Stimulated activated memory B cell treated with anti-CD40 and anti-IgM and Interleukin-4, amounts not matched to agents 10 μg/mL and 1 μg/mL and 100 μg/mL, for 72 hours (primary cell): ENCODE measurements at regions not wholly inside any gene's neighbourhood (a gene's known extent, or its start where the extent isn't known, plus 50 kb on each side); places are given as distances from the start of the nearest gene placed in this dataset.
"Not testable (repeated sequence)": the region's sequence is repeated elsewhere in the genome, so short reads cannot be mapped to it uniquely, and the experiment has no call there.

Experiments used
- ATAC-seq: fragments of 150-1000 bp; cut with Tn5 transposase; 2 replicates; pipeline ENCODE4 v1.10.0; 2021
- H3K27ac Mint-ChIP-seq: one replicate; pipeline ENCODE4 v1.8.0; 2022; ENCODE audit warnings: mild to moderate bottlenecking, mixed read lengths
- H3K27me3 Mint-ChIP-seq: one replicate; pipeline ENCODE4 v1.8.0; 2022; ENCODE audit warnings: mixed read lengths
- H3K36me3 Mint-ChIP-seq: one replicate; pipeline ENCODE4 v1.8.0; 2022; ENCODE audit warnings: mixed read lengths
- H3K4me1 Mint-ChIP-seq: one replicate; pipeline ENCODE4 v1.8.0; 2022; ENCODE audit warnings: mixed read lengths
- H3K4me3 Mint-ChIP-seq: one replicate; pipeline ENCODE4 v1.8.0; 2022; ENCODE audit warnings: mild to moderate bottlenecking, moderate library complexity, mixed read lengths
- H3K9me3 Mint-ChIP-seq: one replicate; pipeline ENCODE4 v1.8.0; 2022; ENCODE audit warnings: mixed read lengths

DNA sequence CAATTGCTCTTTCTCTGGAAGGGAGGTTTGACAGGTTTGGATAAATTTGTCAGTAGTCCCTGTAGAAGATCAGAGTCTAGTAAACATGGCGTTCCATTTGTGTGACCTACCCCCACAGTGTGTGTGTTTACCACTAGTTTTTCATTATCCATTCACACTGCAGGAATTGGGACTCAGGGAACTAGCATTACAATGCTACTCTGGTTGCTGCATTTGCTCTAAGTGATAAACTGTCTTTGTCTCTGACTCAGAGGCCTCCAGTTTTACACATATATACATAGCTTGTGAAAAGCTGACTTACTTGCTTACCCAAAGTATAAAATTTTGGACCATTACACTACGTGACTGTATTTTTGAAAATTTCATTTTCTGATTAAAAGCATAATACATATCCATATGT, 1604.0 kb downstream of the REEP3 start:
- peaks cover 3% of the 10 kb centered on the region for H3K9me3 Mint-ChIP-seq
- H3K36me3 Mint-ChIP-seq = no peaks in the 10 kb centered on the region
- no peaks in the 10 kb centered on the region for H3K27me3 Mint-ChIP-seq
- H3K4me1 Mint-ChIP-seq = no peaks in the 10 kb centered on the region
- ATAC-seq = no peak
- no peak overlapping the region for H3K4me3 Mint-ChIP-seq
- H3K27ac Mint-ChIP-seq = no peak overlapping the region

DNA sequence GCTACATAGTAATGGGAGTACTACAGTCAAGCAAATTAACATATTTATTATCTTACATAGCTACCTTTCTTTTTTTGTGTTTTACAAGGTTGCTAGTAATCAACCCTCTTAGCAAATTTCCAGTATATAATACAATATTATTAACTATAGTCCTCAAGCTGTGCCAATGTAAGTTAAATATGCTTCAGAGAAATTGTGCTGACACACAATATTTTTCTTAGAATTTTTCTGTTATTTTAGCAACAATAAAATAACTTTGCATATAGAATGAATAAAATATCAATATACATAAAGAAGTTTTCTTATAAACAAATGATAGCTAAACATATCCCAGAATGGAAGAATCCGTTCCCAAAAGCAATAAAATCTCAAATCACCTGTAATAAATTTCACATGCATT, 1605.1 kb downstream of the REEP3 start:
- no peaks in the 10 kb centered on the region for H3K4me1 Mint-ChIP-seq
- no peak for ATAC-seq
- no peaks in the 10 kb centered on the region for H3K36me3 Mint-ChIP-seq
- H3K27me3 Mint-ChIP-seq = no peaks in the 10 kb centered on the region
- H3K27ac Mint-ChIP-seq = no peak overlapping the region
- peaks cover 3% of the 10 kb centered on the region for H3K9me3 Mint-ChIP-seq
- H3K4me3 Mint-ChIP-seq = no peak overlapping the region

DNA sequence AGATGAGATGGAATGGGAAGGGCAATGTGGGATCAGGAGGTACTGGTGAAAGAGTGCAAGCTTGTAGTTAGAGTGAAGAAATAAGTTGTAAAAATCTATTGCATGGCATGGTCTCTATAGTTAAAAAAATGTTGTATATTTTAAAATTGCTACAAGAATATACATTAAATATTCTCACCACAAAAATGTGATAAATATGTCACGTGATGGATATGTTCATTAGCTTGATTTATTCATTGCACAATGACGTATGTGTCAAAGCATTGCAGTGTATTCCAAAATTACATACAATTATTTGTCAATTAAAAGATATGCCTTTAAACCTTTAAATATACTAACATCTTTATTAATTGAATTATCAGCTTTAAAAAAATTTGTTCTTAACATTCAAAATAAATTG, 1607.1 kb downstream of the REEP3 start:
- no peak for ATAC-seq
- Mint-ChIP-seq H3K27ac (no peak overlapping the region), H3K36me3 (no peaks in the 10 kb centered on the region), H3K27me3 (no peaks in the 10 kb centered on the region), H3K9me3 (peaks cover 3% of the 10 kb centered on the region), H3K4me3 (no peak overlapping the region), H3K4me1 (no peaks in the 10 kb centered on the region)

DNA sequence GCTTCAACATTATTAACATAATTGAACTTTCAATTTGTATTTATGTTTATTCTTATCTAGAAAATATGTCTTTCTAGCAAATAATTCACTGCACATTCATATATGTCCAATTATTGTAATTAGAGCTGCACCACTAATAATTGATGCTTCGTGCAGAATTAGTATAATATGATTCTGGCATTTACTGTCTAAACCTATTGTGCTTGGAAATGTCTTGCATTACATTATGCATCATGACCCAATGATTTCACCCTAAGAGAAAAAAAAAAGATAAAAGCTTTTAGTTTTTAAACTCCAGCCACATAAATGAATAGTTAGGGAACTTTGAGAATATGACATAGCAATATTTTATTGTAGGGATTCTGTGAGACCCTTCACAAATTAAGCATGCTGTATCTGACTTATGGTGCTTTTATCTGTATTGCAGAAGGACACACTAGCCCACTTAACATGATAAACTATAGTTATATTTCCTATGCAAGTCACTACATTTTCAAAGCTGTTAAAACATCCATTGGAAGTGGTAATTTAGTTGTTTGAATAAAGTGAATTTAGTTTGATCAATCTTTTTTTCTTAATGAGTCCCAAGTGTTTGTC, 1609.1 kb downstream of the REEP3 start:
- H3K9me3 Mint-ChIP-seq = peaks cover 3% of the 10 kb centered on the region
- H3K36me3 Mint-ChIP-seq = no peaks in the 10 kb centered on the region
- no peaks in the 10 kb centered on the region for H3K27me3 Mint-ChIP-seq
- H3K27ac Mint-ChIP-seq = no peak overlapping the region
- ATAC-seq = no peak
- no peaks in the 10 kb centered on the region for H3K4me1 Mint-ChIP-seq
- H3K4me3 Mint-ChIP-seq = no peak overlapping the region

DNA sequence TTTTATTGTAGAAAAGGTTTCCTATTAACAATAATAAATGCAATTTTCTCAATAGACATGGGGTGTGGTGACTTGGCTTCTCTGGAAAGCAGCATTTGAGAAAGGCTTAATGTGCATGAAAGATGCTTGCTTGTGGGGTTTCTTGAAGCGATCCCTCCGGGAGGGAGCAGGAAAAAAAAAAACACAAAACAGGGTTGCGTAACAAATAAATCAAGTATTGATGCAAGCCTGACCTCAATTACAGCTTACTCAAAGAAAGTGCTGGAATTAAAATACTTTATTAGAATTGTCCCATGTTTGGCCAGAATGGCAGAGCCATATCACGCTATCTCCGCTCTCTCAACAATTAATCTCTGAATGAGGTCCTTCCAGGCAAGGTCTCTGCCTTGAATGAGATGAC, 1612.5 kb downstream of the REEP3 start:
- Mint-ChIP-seq H3K36me3 (no peaks in the 10 kb centered on the region), H3K27me3 (no peaks in the 10 kb centered on the region), H3K4me3 (no peak overlapping the region), H3K9me3 (no peaks in the 10 kb centered on the region), H3K4me1 (no peaks in the 10 kb centered on the region), H3K27ac (no peak overlapping the region)
- ATAC-seq = no peak

DNA sequence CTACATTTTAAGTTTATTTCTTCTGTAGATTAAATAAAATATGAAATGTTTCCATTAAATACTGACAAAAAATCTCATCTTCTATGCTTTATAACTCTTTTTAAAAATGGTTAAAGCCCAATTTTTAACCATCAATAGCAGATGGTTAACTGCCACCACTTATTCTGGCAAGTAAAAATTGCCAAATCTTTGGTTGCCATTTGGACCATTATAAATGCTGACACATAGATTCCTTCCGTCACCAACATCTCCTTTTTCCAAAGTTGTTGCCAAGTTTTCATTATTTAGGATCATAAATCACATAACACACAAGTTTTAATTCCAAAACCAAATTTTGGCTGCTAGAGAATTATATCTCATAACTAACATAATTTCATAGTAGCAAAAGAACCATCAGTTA, 1614.3 kb downstream of the REEP3 start:
- no peaks in the 10 kb centered on the region for H3K4me1 Mint-ChIP-seq
- H3K36me3 Mint-ChIP-seq = no peaks in the 10 kb centered on the region
- H3K9me3 Mint-ChIP-seq = no peaks in the 10 kb centered on the region
- H3K27me3 Mint-ChIP-seq = no peaks in the 10 kb centered on the region
- no peak for ATAC-seq
- H3K4me3 Mint-ChIP-seq = no peak overlapping the region
- H3K27ac Mint-ChIP-seq = no peak overlapping the region

DNA sequence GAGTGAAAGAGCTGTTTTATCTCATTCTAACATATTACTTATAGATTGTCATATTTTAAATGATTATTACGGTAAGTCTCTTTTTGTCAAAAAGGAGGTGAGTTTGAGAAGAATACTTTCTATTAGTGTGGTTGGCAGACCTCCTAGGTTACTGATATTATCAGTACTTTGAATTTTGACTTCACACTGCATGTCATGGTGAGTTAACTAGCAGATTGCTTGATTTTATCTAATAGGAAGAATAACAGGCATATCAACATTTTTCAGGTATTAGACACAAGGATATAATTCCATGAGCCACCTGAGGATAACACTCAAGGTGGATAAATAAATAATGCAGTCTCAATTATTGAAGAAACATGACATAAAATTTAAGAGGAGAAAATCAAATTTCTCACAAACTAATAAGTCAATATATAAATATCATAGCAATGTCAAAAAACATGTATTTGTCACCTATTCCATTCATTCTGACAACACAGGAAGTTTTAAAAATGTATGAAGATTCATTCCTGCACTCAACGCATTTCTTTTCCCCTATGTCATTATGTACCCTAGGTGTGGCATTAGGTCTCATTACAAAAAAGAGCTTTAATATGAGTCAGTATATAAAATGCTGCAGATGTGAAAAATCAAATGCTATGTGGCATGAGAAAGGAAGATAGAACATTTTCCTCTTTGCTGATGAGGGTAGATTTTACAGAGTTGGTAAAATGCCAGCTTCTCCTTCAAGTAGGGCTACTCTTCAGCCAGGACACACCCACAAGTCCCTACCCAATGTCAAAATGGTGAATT, 1621.6 kb downstream of the REEP3 start:
- H3K4me3 Mint-ChIP-seq = no peak overlapping the region
- no peak overlapping the region for H3K27ac Mint-ChIP-seq
- no peaks in the 10 kb centered on the region for H3K9me3 Mint-ChIP-seq
- H3K27me3 Mint-ChIP-seq = no peaks in the 10 kb centered on the region
- no peak for ATAC-seq
- H3K36me3 Mint-ChIP-seq = no peaks in the 10 kb centered on the region
- H3K4me1 Mint-ChIP-seq = no peaks in the 10 kb centered on the region

DNA sequence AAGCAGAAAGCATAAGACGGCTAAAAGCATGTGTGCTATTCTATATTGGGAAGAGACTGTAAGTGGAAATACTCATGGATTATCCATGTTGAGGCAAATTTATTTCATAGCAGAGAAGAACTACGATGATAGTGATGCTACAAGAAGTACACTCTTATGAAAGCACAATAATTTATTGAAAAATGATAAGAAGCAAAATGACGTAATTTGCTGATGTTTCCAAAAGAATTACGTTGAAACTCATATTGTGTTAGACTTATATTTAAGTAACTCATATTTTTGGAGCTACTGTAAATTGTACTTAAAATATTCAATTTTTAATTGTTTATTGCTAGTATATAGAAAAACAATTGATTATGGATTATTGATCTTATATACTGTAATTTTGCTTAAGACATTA, 1622.5 kb downstream of the REEP3 start:
- Mint-ChIP-seq H3K27ac (no peak overlapping the region), H3K36me3 (no peaks in the 10 kb centered on the region), H3K4me1 (no peaks in the 10 kb centered on the region), H3K27me3 (no peaks in the 10 kb centered on the region), H3K4me3 (no peak overlapping the region), H3K9me3 (no peaks in the 10 kb centered on the region)
- no peak for ATAC-seq

DNA sequence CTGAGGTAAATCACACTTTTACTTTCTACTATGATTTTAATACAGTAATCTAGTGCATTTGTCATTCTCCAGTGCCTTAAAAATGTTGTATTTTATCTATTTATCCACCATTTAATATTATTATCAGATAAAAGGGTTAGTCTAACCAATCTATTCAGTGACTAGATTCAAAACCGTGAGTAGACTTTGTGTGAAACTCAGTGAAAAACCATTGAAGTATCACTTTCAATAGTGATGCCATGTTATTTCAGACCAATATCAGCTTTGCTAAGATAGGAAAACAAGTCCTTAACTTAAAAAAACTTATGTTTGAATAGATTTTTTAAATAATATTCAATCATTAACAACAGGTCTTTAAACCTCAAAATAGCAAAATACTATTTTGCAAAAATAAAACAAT, 1628.7 kb downstream of the REEP3 start:
- no peaks in the 10 kb centered on the region for H3K4me1 Mint-ChIP-seq
- H3K9me3 Mint-ChIP-seq = peaks cover 3% of the 10 kb centered on the region
- H3K27ac Mint-ChIP-seq = no peak overlapping the region
- H3K4me3 Mint-ChIP-seq = no peak overlapping the region
- no peaks in the 10 kb centered on the region for H3K36me3 Mint-ChIP-seq
- no peaks in the 10 kb centered on the region for H3K27me3 Mint-ChIP-seq
- no peak for ATAC-seq

DNA sequence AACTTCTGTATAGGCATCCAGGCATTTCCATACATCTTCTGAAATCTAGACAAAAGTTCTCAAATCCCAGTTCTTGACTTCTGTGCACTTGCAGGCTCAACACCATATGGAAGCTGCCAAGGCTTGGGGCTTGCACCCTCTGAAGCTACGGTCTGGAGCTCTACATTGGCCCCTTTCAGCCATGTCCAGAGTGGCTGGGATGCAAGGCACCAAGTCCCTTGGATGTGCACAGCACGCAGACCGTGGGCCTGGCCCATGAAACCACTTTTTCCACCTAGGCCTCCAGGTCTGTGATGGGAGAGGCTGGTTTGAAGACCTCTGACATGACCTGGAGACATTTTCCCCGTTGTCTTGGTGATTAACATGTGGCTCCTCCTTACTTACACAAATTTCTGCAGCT, 1645.1 kb downstream of the REEP3 start:
- ATAC-seq = no peak
- Mint-ChIP-seq H3K27me3 (no peaks in the 10 kb centered on the region), H3K4me3 (no peak overlapping the region), H3K9me3 (peaks cover 3% of the 10 kb centered on the region), H3K27ac (no peak overlapping the region), H3K36me3 (no peaks in the 10 kb centered on the region), H3K4me1 (no peaks in the 10 kb centered on the region)

DNA sequence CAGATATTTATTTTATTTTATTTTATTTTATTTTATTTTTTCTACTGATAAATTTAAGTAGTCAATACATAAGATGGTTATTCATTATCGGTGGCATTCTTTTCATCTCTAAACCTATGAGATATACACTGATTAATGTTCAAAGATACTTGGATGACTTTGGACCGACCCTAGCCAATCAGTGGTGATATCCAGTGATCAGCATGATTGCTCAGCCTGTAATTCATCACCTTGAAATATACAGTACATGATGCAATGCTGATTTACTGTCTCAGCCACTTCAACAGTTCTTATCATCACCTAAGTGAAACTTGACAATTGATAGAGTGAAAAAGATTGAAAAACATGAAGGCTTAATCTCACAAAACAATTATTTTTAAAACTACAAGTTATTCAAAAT, 1651.0 kb downstream of the REEP3 start:
- no peak overlapping the region for H3K4me3 Mint-ChIP-seq
- no peak for ATAC-seq
- H3K36me3 Mint-ChIP-seq = no peaks in the 10 kb centered on the region
- H3K27me3 Mint-ChIP-seq = no peaks in the 10 kb centered on the region
- H3K9me3 Mint-ChIP-seq = peaks cover 7% of the 10 kb centered on the region
- H3K4me1 Mint-ChIP-seq = no peaks in the 10 kb centered on the region
- H3K27ac Mint-ChIP-seq = no peak overlapping the region

DNA sequence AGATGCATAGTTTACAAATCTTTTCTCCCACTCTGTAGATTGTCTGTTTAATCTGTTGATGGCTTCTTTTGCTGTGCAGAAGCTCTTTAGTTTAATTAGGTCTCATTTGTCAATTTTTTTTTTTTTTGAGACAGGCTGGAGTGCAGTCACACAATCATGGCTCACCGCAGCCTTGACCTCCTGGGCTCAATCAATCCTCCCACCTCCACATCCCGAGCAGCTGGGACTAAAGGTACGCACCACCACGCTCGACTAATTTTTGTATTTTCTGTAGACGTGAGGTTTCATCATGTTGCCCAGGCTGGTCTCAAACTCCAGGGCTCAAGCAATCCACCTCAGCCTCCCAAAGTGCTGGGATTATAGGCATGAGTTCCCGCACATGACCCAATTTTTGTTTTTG, 1655.8 kb downstream of the REEP3 start:
- H3K36me3 Mint-ChIP-seq = no peaks in the 10 kb centered on the region
- H3K4me3 Mint-ChIP-seq = no peak overlapping the region
- H3K9me3 Mint-ChIP-seq = peaks cover 15% of the 10 kb centered on the region
- H3K27ac Mint-ChIP-seq = no peak overlapping the region
- no peaks in the 10 kb centered on the region for H3K27me3 Mint-ChIP-seq
- H3K4me1 Mint-ChIP-seq = no peaks in the 10 kb centered on the region
- ATAC-seq = no peak

DNA sequence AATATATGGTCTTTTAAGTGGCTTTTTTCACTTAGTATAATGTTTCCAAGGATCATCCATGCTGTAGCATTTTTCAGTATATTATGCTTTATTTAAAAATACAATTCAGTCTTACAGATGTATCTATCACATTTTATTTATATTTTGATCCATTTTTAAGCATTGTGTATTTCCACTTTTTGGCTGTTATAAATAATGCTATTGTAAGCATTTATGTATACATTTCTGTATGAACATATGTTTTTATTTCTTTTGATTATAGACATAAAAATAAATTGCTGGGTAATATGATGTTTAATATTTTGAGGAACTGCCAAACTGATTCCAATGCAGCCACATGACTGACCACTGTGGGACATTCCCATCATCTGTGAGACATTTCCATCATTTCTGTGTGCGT, 1662.0 kb downstream of the REEP3 start:
- no peak for ATAC-seq
- no peaks in the 10 kb centered on the region for H3K27me3 Mint-ChIP-seq
- peaks cover 11% of the 10 kb centered on the region for H3K9me3 Mint-ChIP-seq
- H3K36me3 Mint-ChIP-seq = no peaks in the 10 kb centered on the region
- no peaks in the 10 kb centered on the region for H3K4me1 Mint-ChIP-seq
- no peak overlapping the region for H3K27ac Mint-ChIP-seq
- no peak overlapping the region for H3K4me3 Mint-ChIP-seq

DNA sequence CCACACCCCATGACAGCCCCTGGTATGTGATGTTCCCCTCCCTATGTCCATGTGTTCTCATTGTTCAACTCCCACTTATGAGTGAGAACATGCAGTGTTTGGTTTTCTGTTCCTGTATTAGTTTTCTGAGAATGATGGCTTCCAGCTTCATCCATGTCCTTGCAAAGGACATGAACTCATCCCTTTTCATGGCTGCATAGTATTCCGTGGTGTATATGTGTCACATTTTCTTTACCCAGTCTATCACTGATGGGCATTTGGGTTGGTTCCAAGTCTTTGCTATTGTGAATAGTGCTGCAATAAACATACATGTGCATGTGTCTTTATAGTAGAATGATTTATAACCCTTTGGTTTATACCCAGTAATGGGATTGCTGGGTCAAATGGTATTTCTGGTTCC, 1665.5 kb downstream of the REEP3 start:
- H3K4me1 Mint-ChIP-seq, ATAC-seq, H3K27me3 Mint-ChIP-seq, H3K9me3 Mint-ChIP-seq, H3K36me3 Mint-ChIP-seq, H3K27ac Mint-ChIP-seq, H3K4me3 Mint-ChIP-seq: not testable (repeated sequence)

DNA sequence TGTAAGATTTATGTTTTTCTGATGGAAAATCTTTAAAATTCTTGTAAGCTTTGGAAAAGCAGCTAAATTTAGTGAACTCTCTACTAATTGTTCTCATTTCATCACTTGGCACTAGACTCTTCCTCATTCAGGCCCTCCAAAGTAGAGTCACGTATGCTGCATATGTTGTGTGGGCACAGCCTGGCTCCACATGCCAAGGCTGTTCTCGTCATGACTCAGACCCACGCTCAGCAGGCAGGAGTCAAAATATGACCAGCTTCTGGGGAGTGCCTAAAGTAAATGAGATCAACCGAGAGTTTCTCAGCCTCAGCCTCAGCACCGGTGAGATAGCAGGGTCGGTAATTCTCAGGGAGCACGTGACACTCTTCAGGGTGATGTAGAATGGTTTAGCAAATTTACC, 1672.9 kb downstream of the REEP3 start:
- Mint-ChIP-seq H3K27me3 (no peaks in the 10 kb centered on the region), H3K4me1 (no peaks in the 10 kb centered on the region), H3K4me3 (no peak overlapping the region), H3K9me3 (peaks cover 2% of the 10 kb centered on the region), H3K36me3 (no peaks in the 10 kb centered on the region), H3K27ac (no peak overlapping the region)
- ATAC-seq = no peak

DNA sequence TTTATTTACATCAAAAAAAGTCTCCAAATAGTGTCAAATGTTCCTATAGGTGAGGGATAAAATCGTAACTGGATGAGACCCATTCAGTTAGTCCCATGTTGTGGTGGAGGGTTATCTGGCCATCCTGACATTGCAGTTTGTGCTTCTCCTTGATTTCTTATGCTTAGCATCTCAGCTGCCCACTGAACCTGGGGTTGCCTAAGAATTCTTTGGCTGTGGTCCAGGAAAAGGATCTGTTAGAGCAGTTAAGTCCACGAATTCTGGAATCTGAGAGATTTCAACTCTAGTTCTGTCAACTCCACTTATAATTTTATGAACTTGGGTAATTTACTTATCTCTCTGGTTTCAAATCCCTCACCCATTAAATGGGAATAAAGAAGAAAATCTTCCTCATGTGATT, 1673.4 kb downstream of the REEP3 start:
- peaks cover 2% of the 10 kb centered on the region for H3K9me3 Mint-ChIP-seq
- no peaks in the 10 kb centered on the region for H3K4me1 Mint-ChIP-seq
- no peak for ATAC-seq
- H3K4me3 Mint-ChIP-seq = no peak overlapping the region
- H3K27ac Mint-ChIP-seq = no peak overlapping the region
- no peaks in the 10 kb centered on the region for H3K36me3 Mint-ChIP-seq
- H3K27me3 Mint-ChIP-seq = no peaks in the 10 kb centered on the region
